HEK293 (cell line): ENCODE measurements at regions not wholly inside any gene's neighbourhood (a gene's known extent, or its start where the extent isn't known, plus 50 kb on each side); places are given as distances from the start of the nearest gene placed in this dataset.

Source experiments
- CTCF ChIA-PET: fragments of 350-600 bp; formaldehyde crosslinking; extraction: SDS; loops from one replicate; lab custom pipeline; 2021; ENCODE audit warnings: antibody characterized with exemption; lab: Yijun Ruan, JAX
- POLR2A ChIA-PET: fragments of 300-600 bp; formaldehyde crosslinking; extraction: SDS; loops from one replicate; lab custom pipeline; 2020; ENCODE audit warnings: antibody characterized with exemption, inconsistent platforms; lab: Yijun Ruan, JAX
- H3K27ac ChIP-seq: fragments of 200-500 bp; sonication (Bioruptor generic); 2 replicates; pipeline ENCODE4 v1.5.1; 2014; ENCODE audit warnings: low read depth, low read length, control low read depth, inconsistent platforms; ENCODE audit errors: extremely low read depth
- H3K36me3 ChIP-seq, 2 experiments: fragments of 200-500 bp in 1 of 2; sonication (Bioruptor generic) in 1 of 2; 1 replicate in 1 of 2; 2 replicates in 1 of 2; pipeline ENCODE4 v1.5.1; 2014 to 2017; ENCODE audit warnings: inconsistent platforms in 2 of 2, low read length in 2 of 2; ENCODE audit not compliant: control insufficient read depth in 2 of 2, insufficient read depth in 1 of 2
- H3K4me1 ChIP-seq: fragments of 200-500 bp; sonication (Bioruptor generic); 2 replicates; pipeline ENCODE4 v1.5.1; 2014; ENCODE audit warnings: mild to moderate bottlenecking, low read length, inconsistent platforms; ENCODE audit not compliant: control insufficient read depth, insufficient read depth
- H3K4me3 ChIP-seq: 2 replicates; pipeline ENCODE4 v1.5.1; 2011; ENCODE audit warnings: low read depth, mild to moderate bottlenecking, control low read depth, low read length, moderate library complexity
- H3K9me3 ChIP-seq: fragments of 200-500 bp; sonication (Bioruptor generic); 2 replicates; pipeline ENCODE4 v1.5.1; 2014; ENCODE audit warnings: low read depth, low read length, inconsistent platforms; ENCODE audit not compliant: control insufficient read depth, insufficient read depth
- GLIS1 ChIP-seq: fragments of 450-650 bp; formaldehyde crosslinking; IDR thresholded peaks from 2 replicates; pipeline ENCODE4 v1.5.1; 2016; ENCODE audit warnings: missing biosample characterization, missing genetic modification characterization
- GLIS2 ChIP-seq: fragments of 450-650 bp; formaldehyde crosslinking; IDR thresholded peaks from 2 replicates; pipeline ENCODE4 v1.5.1; 2016; ENCODE audit warnings: missing biosample characterization, missing genetic modification characterization
- OVOL3 ChIP-seq: fragments of 450-650 bp; formaldehyde crosslinking; IDR thresholded peaks from 2 replicates; pipeline ENCODE4 v1.5.1; 2016; ENCODE audit warnings: missing biosample characterization, missing genetic modification characterization
- SP3 ChIP-seq: fragments of 450-650 bp; formaldehyde crosslinking; IDR thresholded peaks from 2 replicates; pipeline ENCODE4 v1.5.1; 2016; ENCODE audit warnings: missing biosample characterization, missing genetic modification characterization
- SP7 ChIP-seq: fragments of 450-650 bp; formaldehyde crosslinking; IDR thresholded peaks from 2 replicates; pipeline ENCODE4 v1.5.1; 2016; ENCODE audit warnings: missing biosample characterization, missing genetic modification characterization
- ZFP37 ChIP-seq: fragments of 450-650 bp; formaldehyde crosslinking; IDR thresholded peaks from 2 replicates; pipeline ENCODE4 v1.5.1; 2016; ENCODE audit warnings: missing biosample characterization, missing genetic modification characterization
- ZIC2 ChIP-seq: fragments of 450-650 bp; formaldehyde crosslinking; IDR thresholded peaks from 2 replicates; pipeline ENCODE4 v1.5.1; 2016; ENCODE audit warnings: missing biosample characterization, missing genetic modification characterization
- ZNF16 ChIP-seq: fragments of 450-650 bp; formaldehyde crosslinking; IDR thresholded peaks from 2 replicates; pipeline ENCODE4 v1.5.1; 2016; ENCODE audit warnings: low read depth, missing biosample characterization, missing genetic modification characterization
- ZNF23 ChIP-seq: fragments of 450-650 bp; formaldehyde crosslinking; IDR thresholded peaks from 2 replicates; pipeline ENCODE4 v1.5.1; 2016; ENCODE audit warnings: missing biosample characterization, missing genetic modification characterization, borderline replicate concordance
- ZNF266 ChIP-seq: fragments of 450-650 bp; formaldehyde crosslinking; IDR thresholded peaks from 2 replicates; pipeline ENCODE4 v1.5.1; 2016; ENCODE audit warnings: missing biosample characterization, missing genetic modification characterization, low read depth
- ZNF302 ChIP-seq: fragments of 450-650 bp; formaldehyde crosslinking; IDR thresholded peaks from 2 replicates; pipeline ENCODE4 v1.5.1; 2016; ENCODE audit warnings: missing biosample characterization, missing genetic modification characterization, low read depth
- ZNF423 ChIP-seq: fragments of 450-650 bp; formaldehyde crosslinking; IDR thresholded peaks from 2 replicates; pipeline ENCODE4 v1.5.1; 2016; ENCODE audit warnings: missing biosample characterization, missing genetic modification characterization
- ZNF510 ChIP-seq: fragments of 450-650 bp; formaldehyde crosslinking; IDR thresholded peaks from 2 replicates; pipeline ENCODE4 v1.5.1; 2018; ENCODE audit warnings: mild to moderate bottlenecking, missing genetic modification characterization, missing biosample characterization; ENCODE audit not compliant: insufficient replicate concordance
- ZNF514 ChIP-seq: fragments of 450-650 bp; formaldehyde crosslinking; IDR thresholded peaks from 2 replicates; pipeline ENCODE4 v1.5.1; 2016; ENCODE audit warnings: missing biosample characterization, missing genetic modification characterization
- ZNF529 ChIP-seq: fragments of 450-650 bp; formaldehyde crosslinking; IDR thresholded peaks from 2 replicates; pipeline ENCODE4 v1.5.1; 2017; ENCODE audit warnings: missing genetic modification characterization, missing biosample characterization; ENCODE audit not compliant: insufficient replicate concordance
- ZNF621 ChIP-seq: fragments of 450-650 bp; formaldehyde crosslinking; IDR thresholded peaks from 2 replicates; pipeline ENCODE4 v1.5.1; 2017; ENCODE audit warnings: missing biosample characterization, missing genetic modification characterization
- ZNF624 ChIP-seq: fragments of 450-650 bp; formaldehyde crosslinking; IDR thresholded peaks from 2 replicates; pipeline ENCODE4 v1.5.1; 2017; ENCODE audit warnings: missing biosample characterization, missing genetic modification characterization
- ZNF626 ChIP-seq: fragments of 450-650 bp; sonication (Bioruptor Pico); formaldehyde crosslinking; IDR thresholded peaks from 2 replicates; pipeline ENCODE4 v1.5.1; 2018; ENCODE audit warnings: missing biosample characterization, missing genetic modification characterization, inconsistent platforms
- ZNF791 ChIP-seq: fragments of 450-650 bp; formaldehyde crosslinking; IDR thresholded peaks from 2 replicates; pipeline ENCODE4 v1.5.1; 2016; ENCODE audit warnings: missing biosample characterization, missing genetic modification characterization
- ZNF843 ChIP-seq: fragments of 450-650 bp; formaldehyde crosslinking; IDR thresholded peaks from 2 replicates; pipeline ENCODE4 v1.5.1; 2016; ENCODE audit warnings: missing biosample characterization, missing genetic modification characterization
- TF ChIP-seq, protein P1 (sequence below): fragments of 450-650 bp; formaldehyde crosslinking; IDR thresholded peaks from 2 replicates; pipeline ENCODE4 v1.5.1; 2016; ENCODE audit warnings: missing biosample characterization, missing genetic modification characterization, low read depth
- TF ChIP-seq, protein P2 (sequence below): fragments of 450-650 bp; formaldehyde crosslinking; IDR thresholded peaks from 2 replicates; pipeline ENCODE4 v1.5.1; 2017; ENCODE audit warnings: missing biosample characterization, missing genetic modification characterization
- TF ChIP-seq, protein P3 (sequence below): fragments of 450-650 bp; formaldehyde crosslinking; IDR thresholded peaks from 2 replicates; pipeline ENCODE4 v1.5.1; 2016; ENCODE audit warnings: missing biosample characterization, missing genetic modification characterization
- TF ChIP-seq, protein P4 (sequence below): fragments of 450-650 bp; formaldehyde crosslinking; IDR thresholded peaks from 2 replicates; pipeline ENCODE4 v1.5.1; 2016; ENCODE audit warnings: missing biosample characterization, missing genetic modification characterization
- TF ChIP-seq, protein P5 (sequence below): fragments of 450-650 bp; formaldehyde crosslinking; IDR thresholded peaks from 2 replicates; pipeline ENCODE4 v1.5.1; 2016; ENCODE audit warnings: missing biosample characterization, missing genetic modification characterization

DNA sequence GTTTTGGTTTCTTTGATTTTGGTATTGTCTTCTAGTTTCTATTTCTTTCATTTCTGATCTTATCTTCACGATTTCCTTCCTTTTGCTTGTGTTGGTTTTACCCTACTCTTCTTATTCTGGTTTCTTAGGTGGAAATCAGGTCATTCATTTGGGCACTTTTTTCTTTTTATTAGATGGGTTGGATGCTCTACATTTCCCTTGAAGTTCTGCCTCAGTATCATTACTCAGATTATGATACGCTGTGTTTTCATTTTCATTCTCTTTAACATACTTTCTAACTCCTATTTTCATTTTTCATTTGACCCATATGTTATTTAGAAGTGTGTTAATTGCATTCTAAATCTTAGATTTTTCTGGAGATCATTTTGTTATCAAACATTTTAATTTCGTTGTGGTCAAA, 108.6 kb downstream of the IRF8 start:
- TF ChIP-seq, protein P1, sequence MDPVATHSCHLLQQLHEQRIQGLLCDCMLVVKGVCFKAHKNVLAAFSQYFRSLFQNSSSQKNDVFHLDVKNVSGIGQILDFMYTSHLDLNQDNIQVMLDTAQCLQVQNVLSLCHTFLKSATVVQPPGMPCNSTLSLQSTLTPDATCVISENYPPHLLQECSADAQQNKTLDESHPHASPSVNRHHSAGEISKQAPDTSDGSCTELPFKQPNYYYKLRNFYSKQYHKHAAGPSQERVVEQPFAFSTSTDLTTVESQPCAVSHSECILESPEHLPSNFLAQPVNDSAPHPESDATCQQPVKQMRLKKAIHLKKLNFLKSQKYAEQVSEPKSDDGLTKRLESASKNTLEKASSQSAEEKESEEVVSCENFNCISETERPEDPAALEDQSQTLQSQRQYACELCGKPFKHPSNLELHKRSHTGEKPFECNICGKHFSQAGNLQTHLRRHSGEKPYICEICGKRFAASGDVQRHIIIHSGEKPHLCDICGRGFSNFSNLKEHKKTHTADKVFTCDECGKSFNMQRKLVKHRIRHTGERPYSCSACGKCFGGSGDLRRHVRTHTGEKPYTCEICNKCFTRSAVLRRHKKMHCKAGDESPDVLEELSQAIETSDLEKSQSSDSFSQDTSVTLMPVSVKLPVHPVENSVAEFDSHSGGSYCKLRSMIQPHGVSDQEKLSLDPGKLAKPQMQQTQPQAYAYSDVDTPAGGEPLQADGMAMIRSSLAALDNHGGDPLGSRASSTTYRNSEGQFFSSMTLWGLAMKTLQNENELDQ (tag by site-specific recombination) = no peak
- no peak for TF ChIP-seq ZNF529 (tag by site-specific recombination)
- no peak for TF ChIP-seq ZNF510 (tag by site-specific recombination)
- TF ChIP-seq ZNF266 (tag by site-specific recombination) = no peak
- no peak for TF ChIP-seq GLIS1
- TF ChIP-seq, protein P2, sequence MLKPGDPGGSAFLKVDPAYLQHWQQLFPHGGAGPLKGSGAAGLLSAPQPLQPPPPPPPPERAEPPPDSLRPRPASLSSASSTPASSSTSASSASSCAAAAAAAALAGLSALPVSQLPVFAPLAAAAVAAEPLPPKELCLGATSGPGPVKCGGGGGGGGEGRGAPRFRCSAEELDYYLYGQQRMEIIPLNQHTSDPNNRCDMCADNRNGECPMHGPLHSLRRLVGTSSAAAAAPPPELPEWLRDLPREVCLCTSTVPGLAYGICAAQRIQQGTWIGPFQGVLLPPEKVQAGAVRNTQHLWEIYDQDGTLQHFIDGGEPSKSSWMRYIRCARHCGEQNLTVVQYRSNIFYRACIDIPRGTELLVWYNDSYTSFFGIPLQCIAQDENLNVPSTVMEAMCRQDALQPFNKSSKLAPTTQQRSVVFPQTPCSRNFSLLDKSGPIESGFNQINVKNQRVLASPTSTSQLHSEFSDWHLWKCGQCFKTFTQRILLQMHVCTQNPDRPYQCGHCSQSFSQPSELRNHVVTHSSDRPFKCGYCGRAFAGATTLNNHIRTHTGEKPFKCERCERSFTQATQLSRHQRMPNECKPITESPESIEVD (tag by site-specific recombination) = no peak
- no peak for TF ChIP-seq ZNF23 (tag by site-specific recombination)
- TF ChIP-seq ZNF791 (tag by site-specific recombination) = no peak
- TF ChIP-seq SP3 (tag by site-specific recombination) = no peak
- no peaks in the 10 kb centered on the region for H3K36me3 ChIP-seq
- H3K4me3 ChIP-seq = no peak overlapping the region
- H3K27ac ChIP-seq = no peak overlapping the region
- ChIA-PET POLR2A (no interaction called here), CTCF (interaction anchor here (10.9 kb wide), 1 partner anchor 187 kb away, joined by 150 read pairs; no protein-coding TSS in a partner anchor)
- no peaks in the 10 kb centered on the region for H3K4me1 ChIP-seq
- H3K9me3 ChIP-seq = no peaks in the 10 kb centered on the region

DNA sequence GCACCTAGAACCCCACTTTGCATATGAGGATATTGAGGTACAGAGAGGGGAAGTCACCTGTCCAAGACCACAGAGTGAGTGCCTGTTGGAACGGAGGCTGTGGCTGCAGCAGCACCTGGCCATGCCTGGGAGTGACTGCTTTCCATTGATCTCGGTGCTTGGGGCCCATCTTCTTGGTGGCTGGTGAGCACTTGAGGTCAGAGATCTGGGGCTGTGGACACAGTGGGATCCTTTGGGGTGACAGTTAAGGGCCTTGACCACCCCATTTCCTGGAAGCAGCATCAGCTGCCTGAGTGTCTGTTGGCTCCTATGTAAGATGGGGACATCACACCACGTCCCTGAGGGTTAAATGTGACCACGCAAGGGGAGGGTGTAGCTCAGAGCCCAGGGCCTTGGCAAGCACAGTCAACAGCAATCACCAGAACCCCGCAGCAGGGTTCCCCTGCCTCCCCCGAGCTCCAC, 111.7 kb downstream of the IRF8 start:
- no peak for TF ChIP-seq ZFP37
- TF ChIP-seq, protein P3, sequence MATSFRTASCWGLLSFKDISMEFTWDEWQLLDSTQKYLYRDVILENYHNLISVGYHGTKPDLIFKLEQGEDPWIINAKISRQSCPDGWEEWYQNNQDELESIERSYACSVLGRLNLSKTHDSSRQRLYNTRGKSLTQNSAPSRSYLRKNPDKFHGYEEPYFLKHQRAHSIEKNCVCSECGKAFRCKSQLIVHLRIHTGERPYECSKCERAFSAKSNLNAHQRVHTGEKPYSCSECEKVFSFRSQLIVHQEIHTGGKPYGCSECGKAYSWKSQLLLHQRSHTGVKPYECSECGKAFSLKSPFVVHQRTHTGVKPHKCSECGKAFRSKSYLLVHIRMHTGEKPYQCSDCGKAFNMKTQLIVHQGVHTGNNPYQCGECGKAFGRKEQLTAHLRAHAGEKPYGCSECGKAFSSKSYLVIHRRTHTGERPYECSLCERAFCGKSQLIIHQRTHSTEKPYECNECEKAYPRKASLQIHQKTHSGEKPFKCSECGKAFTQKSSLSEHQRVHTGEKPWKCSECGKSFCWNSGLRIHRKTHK = no peak
- TF ChIP-seq ZNF302 = no peak
- TF ChIP-seq ZNF621 (tag by site-specific recombination) = no peak
- no peak for TF ChIP-seq OVOL3 (tag by site-specific recombination)
- POLR2A ChIA-PET = no interaction called here
- H3K9me3 ChIP-seq = no peaks in the 10 kb centered on the region
- no peaks in the 10 kb centered on the region for H3K36me3 ChIP-seq
- H3K27ac ChIP-seq = no peak overlapping the region
- H3K4me1 ChIP-seq = no peaks in the 10 kb centered on the region
- CTCF ChIA-PET = interaction anchor here (10.9 kb wide), 1 partner anchor 190 kb away, joined by 150 read pairs; no protein-coding TSS in a partner anchor
- no peak overlapping the region for H3K4me3 ChIP-seq

DNA sequence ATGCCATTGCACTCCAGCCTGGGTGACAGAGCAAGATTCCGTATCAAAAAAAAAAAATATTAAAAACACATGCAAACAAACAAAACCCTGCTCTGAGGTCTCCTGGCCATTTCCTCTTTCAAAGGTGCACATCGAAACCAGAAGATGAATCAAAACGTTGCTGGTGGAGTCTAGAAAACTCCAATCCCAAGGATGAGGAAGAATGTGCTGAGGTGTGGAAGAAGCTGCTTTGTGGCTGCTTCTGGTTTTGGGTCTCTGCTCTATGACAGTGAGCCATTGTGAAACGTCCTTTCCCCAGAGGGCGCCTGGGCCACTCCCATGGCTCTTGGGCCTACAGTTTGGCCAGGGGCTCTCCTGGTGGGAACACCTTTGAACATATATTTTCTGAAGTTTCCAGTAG, 112.6 kb downstream of the IRF8 start:
- no peaks in the 10 kb centered on the region for H3K4me1 ChIP-seq
- ChIA-PET POLR2A (no interaction called here), CTCF (interaction anchor here (10.9 kb wide), 1 partner anchor 191 kb away, joined by 150 read pairs; no protein-coding TSS in a partner anchor)
- no peak for TF ChIP-seq ZNF423 (tag by site-specific recombination)
- TF ChIP-seq ZNF23 (tag by site-specific recombination) = no peak
- no peak for TF ChIP-seq ZNF624 (tag by site-specific recombination)
- TF ChIP-seq GLIS1 = no peak
- TF ChIP-seq ZNF16 (tag by site-specific recombination) = no peak
- no peak for TF ChIP-seq ZIC2
- TF ChIP-seq ZNF843 (tag by site-specific recombination) = no peak
- TF ChIP-seq ZNF626 = no peak
- TF ChIP-seq ZNF514 (tag by site-specific recombination) = no peak
- TF ChIP-seq GLIS2 (tag by site-specific recombination) = no peak
- TF ChIP-seq, protein P4, sequence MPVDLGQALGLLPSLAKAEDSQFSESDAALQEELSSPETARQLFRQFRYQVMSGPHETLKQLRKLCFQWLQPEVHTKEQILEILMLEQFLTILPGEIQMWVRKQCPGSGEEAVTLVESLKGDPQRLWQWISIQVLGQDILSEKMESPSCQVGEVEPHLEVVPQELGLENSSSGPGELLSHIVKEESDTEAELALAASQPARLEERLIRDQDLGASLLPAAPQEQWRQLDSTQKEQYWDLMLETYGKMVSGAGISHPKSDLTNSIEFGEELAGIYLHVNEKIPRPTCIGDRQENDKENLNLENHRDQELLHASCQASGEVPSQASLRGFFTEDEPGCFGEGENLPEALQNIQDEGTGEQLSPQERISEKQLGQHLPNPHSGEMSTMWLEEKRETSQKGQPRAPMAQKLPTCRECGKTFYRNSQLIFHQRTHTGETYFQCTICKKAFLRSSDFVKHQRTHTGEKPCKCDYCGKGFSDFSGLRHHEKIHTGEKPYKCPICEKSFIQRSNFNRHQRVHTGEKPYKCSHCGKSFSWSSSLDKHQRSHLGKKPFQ (tag by site-specific recombination) = no peak
- TF ChIP-seq SP7 = no peak
- TF ChIP-seq, protein P5, sequence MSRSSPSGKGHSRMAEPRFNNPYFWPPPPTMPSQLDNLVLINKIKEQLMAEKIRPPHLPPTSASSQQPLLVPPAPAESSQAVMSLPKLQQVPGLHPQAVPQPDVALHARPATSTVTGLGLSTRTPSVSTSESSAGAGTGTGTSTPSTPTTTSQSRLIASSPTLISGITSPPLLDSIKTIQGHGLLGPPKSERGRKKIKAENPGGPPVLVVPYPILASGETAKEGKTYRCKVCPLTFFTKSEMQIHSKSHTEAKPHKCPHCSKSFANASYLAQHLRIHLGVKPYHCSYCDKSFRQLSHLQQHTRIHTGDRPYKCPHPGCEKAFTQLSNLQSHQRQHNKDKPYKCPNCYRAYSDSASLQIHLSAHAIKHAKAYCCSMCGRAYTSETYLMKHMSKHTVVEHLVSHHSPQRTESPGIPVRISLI (tag by site-specific recombination) = no peak

More for the DNA sequence above, 112.6 kb downstream of the IRF8 start:
- Histone ChIP-seq H3K36me3 (no peaks in the 10 kb centered on the region), H3K4me3 (no peak overlapping the region), H3K27ac (no peak overlapping the region), H3K9me3 (no peaks in the 10 kb centered on the region)
